Epithelial cell of prostate (primary cell): ENCODE measurements at regions not wholly inside any gene's neighbourhood (a gene's known extent, or its start where the extent isn't known, plus 50 kb on each side); places are given as distances from the start of the nearest gene placed in this dataset.
A peak's percentile ranks its signal among the peaks of the same experiment; 100 is the strongest.
"Not testable (repeated sequence)": the region's sequence is repeated elsewhere in the genome, so short reads cannot be mapped to it uniquely, and the experiment has no call there.

Experiments
- DNase-seq: peaks from one replicate; pipeline ENCODE4 v3.0.0-alpha.2; 2011; ENCODE audit warnings: low read depth, low spot score
- H3K27ac ChIP-seq: fragments of 450-650 bp; 2 replicates; pipeline ENCODE4 v1.5.1; 2017; ENCODE audit warnings: mild to moderate bottlenecking

DNA sequence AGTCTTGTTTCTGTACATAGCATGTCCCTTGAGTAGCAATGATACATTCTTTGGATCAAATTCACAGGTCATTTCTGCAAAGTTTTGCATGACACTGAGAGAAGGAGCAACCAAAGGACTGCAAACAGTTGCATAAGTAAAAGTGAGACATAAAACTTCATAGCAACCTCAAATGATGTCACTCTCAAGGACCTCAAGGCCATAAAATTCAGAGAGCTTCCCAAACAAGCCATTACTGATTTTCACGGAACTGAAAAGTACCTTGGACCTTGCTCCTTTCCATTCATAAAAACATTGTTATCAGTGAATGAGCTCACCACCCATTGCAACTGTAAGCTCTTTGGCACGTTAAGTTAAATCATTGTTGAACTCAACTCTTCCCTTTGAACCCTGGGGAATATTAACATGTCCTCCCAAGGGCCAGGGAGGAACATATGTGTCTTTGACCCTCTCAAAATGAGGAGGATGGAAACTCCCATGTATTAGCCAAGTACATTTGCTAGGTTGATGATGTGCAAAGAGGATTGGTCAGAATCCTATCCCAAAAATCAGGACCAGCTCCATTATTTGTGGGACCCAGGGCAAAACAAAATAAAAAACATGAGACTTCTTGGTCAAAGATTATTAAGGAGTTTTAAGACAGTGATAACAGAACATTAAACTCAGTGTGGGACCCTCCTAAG is 275.0 kb upstream of the DYNLRB2 start:
- no peak for DNase-seq
- H3K27ac ChIP-seq: no peak overlapping the region

DNA sequence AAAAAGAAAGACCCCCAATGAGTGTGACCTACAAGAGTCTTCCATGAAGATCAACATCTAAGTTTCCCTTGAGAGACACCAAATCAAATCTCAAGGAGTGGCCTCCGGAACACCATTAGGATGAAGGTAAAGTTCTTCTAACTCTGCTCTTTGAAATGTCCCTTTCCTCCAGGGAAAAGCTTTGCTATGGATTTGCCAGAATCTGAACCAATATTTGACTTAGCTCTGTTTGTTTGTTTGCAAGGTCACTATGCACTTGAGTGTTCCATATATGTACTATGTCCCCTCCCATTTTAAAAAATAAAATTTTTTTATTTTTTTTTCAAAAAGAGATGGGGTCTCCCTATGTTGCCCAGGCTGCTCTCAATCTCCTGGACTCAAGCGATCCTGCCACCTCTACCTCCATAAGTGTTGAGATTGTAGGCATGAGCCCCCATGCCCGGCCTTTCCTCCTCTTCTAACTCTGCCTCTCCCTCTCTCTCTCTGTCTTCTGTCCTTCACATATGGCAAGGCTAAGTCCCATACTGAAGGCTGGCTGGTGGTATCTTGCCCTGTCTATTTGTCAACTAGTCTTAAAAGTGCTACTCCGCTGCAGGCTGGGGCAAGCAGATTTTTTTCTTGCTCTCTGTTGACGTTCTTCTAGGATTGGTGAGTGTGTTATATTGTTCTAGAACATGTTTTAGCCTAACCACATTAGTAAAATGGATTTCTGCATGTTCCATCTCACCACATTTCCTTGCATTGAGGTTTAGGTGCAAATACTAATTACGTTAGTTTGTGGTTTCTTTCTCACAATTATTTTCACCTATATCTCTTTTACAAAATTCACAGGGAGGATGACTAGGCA is 276.7 kb upstream of the DYNLRB2 start:
- no peak overlapping the region for H3K27ac ChIP-seq
- no peak for DNase-seq

DNA sequence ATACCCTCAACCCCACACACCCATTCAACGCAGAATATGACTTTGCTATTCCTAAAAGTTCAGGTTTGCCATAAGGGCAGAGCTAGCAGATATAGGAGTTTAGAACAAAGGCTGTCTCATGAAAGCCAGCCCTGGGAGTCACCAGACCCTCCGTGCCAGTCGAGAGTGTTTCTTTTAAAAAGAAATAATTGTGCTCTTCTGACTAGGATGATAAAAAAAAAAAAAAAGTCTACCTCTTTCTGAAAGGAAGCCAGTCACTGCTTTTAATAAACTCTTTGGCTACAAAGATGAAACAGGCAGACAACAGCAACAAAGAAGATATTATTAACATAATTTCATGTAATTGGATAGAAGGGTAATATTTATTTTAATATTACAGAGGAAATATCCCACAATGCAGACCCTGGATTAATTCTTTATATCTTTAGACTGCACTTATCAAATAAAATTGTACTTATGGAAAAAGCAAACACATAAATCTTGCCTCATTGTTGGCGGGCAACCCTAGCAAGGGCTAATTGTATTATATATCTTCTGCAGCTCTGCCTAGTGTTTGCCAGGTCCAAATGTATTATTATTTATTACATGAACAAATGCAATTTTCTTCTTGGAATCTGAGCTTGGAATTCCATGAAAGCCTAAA is 277.5 kb upstream of the DYNLRB2 start:
- H3K27ac ChIP-seq: no peak overlapping the region

DNA sequence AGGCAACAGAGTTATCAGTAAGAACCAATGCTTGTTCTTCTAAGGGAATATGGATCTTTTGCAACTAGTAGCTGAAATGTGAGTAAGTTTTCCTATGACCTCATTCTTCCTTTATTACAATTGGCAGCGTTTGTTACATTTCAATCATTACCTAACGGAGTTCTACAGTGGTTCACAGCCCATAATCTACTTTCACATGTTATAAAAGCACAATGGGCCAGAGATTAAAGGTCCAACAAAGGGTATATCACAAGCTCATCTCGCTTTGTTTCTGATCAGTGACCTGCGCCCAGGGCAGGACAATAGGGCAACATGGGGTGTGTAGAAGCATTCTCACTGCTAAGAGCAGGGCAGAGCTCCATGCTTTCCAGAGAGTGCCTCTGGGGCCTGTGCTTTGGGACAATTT is 279.9 kb upstream of the DYNLRB2 start:
- no peak overlapping the region for H3K27ac ChIP-seq
- DNase-seq: no peak

More for the DNA sequence above, 277.5 kb upstream of the DYNLRB2 start:
- DNase-seq: no peak

DNA sequence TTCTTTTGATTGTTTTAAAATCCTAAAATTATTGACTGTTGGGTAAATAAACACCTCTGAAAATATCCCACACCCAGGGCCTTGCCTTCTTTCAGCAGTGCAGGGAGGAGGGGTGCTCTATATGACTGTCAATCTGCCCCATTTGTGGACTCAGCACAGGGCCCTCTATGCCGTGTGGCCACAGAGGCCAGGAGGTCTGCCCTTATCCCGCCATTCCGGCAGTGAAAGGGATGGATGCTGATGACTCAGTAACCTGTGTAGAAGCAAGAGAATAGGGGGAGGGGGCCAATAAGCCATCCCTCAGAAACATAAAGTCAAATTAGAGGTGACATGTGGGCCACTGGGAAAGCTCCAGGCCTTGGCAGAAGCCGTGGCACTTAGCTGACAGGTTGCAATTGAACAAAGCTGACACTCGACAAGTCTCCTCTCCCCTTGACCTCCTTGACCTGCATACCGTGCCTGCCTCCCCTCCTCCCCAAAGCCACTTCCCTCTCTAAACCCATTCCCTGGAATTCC is 281.4 kb upstream of the DYNLRB2 start:
- no peak for DNase-seq
- no peak overlapping the region for H3K27ac ChIP-seq

DNA sequence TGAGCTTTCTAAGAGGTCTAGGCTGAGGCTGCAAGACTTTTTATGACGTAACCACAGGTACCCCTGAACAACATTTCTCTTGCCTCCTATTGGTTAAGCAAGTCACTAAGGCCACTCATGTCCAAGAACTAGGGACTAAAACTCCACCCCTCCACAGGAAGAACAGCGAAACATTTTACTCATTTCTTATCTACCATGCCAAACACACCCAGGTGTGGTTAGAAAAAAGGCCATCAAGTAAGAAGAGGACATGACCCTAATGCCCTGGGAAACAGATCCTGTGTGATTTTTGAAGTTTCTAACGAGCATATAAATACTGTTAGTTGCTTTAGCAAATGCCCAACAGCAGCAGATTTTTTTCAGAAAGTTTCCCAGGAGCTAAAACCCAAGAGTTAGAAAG is 282.4 kb upstream of the DYNLRB2 start:
- H3K27ac ChIP-seq: no peak overlapping the region
- no peak for DNase-seq

DNA sequence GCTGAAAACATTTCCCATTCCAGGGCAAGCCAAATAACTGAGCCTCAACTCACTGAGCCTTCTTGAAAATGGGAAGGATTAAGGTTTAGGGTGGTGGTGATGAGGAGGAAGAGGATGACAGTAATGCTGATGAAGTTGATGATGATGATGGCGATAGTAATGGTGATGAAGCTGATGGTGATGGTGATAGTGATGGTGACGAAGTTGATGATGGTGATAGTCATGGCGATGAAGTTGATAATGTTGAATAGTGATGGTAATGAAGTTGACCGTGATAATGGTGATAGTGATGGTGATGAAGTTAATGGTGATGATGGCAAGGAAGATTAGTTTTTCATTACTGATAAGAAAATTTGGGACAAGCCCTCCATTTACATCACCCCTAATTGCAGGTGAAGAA is 285.8 kb upstream of the DYNLRB2 start:
- no peak for DNase-seq
- no peak overlapping the region for H3K27ac ChIP-seq

DNA sequence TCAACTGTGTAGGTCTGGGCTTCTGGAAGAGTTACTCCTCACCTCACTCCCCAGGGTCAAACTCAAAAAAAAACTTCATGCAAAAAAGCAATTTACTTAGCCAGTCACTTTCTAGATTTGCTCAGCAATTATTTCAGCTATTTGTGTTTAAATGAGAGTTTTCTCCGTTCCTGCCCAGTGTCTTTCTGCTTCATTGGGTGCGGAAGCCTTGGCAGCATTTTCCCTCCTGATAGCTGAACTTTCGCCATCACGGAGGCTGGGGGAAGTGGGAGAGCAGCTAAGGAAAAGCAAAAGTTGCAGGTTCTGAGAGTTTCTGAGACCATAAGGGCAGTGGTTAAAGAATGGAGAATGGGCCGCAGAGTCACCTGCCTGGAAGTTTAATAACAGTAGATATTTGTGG is 287.1 kb upstream of the DYNLRB2 start:
- DNase-seq: no peak
- no peak overlapping the region for H3K27ac ChIP-seq

DNA sequence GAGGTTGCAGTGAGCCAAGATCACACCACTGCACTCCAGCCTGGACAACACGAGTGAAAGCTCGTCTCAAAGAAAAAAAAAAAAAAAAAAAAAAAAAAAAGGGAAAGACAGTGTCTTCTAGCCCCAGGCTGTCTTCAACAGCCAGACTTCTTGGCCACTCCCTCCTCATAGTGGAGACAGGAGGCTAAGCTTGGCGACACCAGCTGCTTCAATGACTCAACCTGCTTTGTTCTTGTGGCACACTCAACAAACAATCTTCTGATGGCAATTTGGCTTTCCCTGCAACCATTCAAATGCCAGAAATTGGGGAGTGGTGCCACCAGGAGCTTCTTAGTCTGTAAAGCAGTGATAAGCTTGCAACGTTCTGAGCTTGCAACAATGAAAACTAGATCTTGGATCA is 290.4 kb upstream of the DYNLRB2 start:
- no peak overlapping the region for H3K27ac ChIP-seq
- DNase-seq: no peak

DNA sequence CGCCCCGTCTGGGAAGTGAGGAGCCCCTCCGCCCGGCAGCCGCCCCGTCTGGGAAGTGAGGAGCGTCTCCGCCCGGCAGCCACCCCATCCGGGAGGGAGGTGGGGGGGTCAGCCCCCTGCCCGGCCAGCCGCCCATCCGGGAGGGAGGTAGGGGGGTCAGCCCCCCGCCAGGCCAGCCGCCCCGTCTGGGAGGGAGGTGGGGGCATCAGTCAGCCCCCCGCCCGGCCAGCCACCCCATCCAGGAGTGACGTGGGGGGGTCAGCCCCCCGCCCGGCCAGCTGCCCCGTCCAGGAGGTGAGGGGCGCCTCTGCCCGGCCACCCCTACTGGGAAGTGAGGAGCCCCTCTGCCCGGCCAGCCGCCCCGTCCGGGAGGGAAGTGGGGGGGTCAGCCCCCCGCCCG is 297.5 kb upstream of the DYNLRB2 start:
- DNase-seq, H3K27ac ChIP-seq: not testable (repeated sequence)

DNA sequence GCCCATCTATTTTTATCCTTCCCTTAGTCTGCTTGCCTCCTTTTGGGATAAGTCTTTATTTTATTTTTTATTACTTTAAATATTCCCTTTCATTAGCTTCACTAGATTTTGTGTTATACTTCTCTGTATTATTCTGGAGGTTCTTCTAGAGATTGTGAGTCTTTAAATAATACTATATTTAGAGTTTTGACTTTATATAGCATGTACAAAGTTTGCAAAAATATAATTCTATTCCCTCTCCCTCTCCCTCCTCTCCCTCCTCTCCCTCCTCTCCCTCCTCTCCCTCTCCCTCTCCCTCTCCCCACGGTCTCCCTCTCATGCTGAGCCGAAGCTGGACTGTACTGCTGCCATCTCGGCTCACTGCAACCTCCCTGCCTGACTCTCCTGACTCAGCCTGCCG is 298.5 kb upstream of the DYNLRB2 start:
- DNase-seq, H3K27ac ChIP-seq: not testable (repeated sequence)

DNA sequence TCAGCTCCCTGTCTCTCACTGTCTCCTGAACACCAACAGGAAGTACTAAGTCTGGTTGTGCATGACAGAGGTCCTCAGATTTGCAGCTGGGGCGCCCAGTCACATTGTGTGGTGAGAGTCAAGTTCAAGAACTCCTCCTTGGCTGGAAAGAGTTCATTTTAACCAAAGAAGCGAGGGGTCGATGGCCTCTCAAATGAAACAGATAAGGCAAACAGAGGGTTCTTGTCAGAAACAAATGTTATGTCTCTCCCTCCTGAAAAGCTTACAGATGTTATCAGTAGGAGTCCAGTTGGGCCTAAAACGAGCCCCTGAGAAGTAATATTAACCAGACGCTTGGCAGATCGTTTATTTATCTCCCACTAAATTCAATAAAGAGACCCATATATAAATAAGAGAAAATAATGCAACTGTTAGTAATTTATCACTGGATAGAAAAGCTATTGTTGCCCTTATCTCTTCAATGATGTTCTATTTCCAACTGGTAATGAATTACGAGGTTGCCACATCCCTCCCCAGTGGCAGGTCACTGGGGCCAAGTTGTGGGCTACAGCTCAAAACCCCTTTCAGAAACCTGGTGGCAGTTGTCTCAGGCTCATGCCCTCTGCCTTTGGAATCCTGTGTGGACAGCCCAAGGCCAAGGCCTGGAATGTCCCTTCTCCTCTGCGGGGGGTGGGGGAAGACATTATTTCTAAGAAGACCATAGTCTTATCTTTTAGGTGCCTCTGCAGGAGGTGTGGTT is 307.5 kb upstream of the DYNLRB2 start:
- no peak for DNase-seq

DNA sequence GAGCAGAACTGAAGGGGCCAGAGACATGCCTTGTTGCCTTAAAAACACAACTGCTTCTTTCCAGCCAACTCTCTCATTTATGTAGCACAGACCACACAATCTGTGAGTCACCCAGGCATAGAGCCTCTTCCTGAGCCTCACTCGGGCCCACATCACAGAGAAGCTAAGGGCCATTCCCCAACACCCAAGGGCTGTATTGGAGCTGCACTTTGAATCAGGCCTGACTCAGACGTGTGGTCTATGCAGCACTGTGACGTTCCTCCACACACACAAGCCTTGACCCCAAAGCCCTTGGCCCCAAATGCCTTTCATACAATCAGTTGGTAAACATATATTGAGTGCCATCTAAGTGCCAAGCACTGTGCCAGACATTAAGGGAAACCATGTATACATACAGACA is 308.9 kb upstream of the DYNLRB2 start:
- peak; percentile 56 for DNase-seq
- peak overlapping the region; percentile 54 for H3K27ac ChIP-seq

More for the DNA sequence above, 307.5 kb upstream of the DYNLRB2 start:
- no peak overlapping the region for H3K27ac ChIP-seq

DNA sequence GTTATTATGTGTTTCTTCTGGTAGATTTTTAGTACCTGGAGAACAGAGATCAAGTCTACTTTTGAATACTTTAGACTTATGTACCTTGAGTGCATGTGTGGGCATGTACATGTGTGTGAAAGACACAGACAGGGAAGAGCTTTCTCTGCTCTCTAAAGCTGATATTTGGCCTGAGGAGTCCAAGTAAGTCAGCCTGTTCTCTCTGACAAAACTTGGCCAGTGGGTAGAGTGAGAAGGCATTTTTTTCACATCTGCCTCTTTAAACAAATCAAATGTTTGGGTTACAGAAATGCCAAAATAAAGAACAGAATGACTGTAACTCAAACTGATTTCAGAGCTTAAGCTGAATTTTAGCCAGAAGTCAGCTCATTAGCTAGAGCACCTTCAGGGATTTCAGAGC is 309.7 kb upstream of the DYNLRB2 start:
- DNase-seq: peak; percentile 16
- peak overlapping the region; percentile 54 for H3K27ac ChIP-seq

DNA sequence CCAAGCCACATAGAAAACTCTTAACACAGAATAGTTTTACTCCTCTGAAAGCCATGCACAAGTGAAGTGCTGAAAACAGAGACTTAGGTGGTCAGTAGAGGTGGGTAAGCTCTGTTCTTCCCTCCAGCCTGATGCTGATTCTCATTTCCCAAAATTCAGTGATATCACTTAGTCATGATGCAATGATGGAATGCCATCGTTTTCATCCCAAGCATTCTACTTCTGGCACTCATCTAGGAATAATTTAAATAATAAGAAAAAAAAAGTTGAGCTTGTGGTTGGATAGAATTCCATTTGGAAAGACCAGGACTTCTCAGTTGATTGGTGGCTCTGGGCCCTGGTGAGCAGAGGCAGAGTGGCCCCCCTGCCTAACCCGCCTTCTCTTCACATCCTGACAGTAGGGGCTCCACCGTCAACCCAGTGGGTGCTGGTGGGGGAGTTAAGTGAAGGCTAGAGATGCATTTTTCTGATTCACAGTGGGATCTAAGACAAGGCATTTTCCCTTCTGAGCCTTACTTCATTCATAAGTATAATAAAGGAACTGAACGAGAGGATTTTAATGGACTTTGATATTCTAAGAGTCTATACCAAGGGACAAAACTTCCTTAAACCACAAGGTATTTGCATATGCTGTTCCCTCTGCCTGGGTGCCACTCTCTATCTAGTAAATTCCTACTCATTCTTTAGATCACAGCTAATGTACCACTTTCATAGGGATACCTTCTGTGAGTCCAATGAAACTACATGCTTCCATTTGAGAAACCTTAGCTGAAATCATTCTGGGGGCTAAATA is 310.3 kb upstream of the DYNLRB2 start:
- DNase-seq: no peak
- peak overlapping the region; percentile 54 for H3K27ac ChIP-seq

DNA sequence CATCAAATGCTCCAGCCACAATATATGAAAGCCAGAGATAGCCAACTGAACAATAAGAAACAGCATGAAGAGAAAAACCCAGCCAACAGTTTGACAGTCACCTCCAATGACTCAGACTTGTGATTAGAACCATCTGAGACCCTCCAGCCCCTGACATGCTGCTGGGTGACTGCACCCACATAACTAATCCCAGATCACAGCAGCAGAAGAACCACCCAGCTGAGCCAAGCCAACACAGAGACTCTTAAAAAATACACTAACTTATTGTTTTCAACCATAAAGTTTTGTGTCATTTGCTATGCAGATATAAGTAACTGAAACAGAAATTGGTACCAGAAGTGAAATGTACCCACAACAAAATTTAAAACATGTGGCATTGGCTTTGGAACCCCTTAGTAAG is 314.3 kb upstream of the DYNLRB2 start:
- no peak overlapping the region for H3K27ac ChIP-seq
- no peak for DNase-seq

DNA sequence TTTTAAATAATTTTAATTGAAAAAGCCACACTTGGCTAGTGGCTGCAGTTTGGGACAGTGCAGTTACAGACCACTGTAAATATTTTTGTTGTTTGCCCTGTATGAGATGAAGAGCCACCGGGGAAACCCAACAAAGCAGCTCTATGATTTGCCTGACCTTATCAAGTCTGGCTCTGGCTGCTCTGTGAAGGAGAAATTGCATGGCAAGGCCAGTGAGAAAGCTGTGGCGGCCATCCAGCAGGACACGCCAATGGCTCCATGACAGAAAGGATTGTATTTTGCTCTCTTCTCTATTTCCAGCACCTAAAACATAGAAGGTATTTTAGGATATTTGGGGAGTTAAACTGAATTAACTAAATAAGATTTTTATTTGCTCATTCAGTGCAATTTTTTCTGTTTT is 330.0 kb upstream of the DYNLRB2 start:
- no peak overlapping the region for H3K27ac ChIP-seq
- no peak for DNase-seq

DNA sequence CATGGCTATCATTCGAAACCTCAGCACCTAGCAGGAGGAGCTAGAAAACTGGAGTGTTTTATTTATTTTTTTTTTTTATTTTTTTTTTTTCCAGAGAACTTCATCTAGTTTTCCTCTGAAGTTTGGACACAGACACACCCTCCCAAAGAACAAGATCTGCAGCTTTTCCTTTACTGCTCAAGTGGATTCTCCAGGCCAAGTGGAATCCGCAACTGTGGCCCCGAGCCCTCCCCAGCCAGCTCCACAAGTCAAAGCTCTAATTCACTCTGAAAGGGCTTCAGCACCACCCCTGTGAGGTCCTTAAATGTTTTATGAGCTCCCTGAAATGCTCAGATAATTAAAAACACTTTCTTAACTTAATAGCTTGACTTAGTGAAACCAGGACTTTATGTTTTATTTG is 332.1 kb upstream of the DYNLRB2 start:
- H3K27ac ChIP-seq: no peak overlapping the region
- DNase-seq: no peak

DNA sequence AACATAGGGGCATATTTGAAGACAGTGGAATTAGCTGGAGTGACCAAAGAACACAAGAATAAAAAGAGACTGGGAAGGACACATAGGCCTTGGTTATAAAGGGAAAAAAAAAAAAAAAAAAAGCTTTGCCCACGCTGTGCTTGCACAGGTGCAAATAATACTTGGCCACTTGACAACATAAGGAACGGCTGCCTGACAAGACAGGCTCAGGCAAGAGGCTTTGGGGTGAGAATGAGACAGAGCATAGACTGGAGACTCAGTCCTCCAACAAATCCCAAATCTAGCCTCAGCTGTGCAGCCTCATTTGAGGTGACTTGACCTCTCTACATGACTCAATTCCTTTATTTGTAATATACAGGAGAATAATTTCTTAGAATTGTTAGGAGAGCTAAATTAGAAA is 332.8 kb upstream of the DYNLRB2 start:
- DNase-seq: peak; percentile 57

DNA sequence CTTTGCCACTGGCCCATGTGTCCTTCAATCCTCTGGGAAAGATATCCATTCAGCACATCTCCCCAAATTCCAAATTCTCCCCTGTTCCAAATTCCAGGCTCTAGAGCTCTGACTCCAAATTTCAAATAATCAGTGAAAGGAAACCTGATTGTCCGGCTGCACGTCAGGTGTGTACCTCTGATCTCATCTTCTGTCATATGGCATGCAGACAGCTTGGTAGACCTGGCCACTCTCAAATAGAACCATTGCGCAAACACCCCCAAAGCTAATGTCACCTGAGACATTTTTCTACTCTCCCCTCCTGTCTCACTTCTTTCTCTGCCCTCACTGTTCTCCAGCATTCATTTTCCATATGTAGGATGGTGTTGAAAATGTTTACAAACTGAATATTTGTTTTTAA is 337.0 kb upstream of the DYNLRB2 start:
- H3K27ac ChIP-seq: peak overlapping the region; percentile 53
- no peak for DNase-seq

More for the DNA sequence above, 332.8 kb upstream of the DYNLRB2 start:
- H3K27ac ChIP-seq: no peak overlapping the region
